Mesenchymal stem cell (in vitro differentiated cells and primary cell): ENCODE measurements at regions not wholly inside any gene's neighbourhood (a gene's known extent, or its start where the extent isn't known, plus 50 kb on each side); places are given as distances from the start of the nearest gene placed in this dataset.

ENCODE experiments used
- DNase-seq: peaks from one replicate; pipeline ENCODE4 v3.0.0-alpha.2; 2013
- H2AFZ ChIP-seq: one replicate; pipeline ENCODE4 v1.6.1; 2013; ENCODE audit warnings: low read depth, mild to moderate bottlenecking, control low read depth, inconsistent platforms, low read length, moderate library complexity
- H2AK5ac ChIP-seq: 2 replicates; pipeline ENCODE4 v1.6.1; 2013; ENCODE audit warnings: low read length, moderate library complexity, mild to moderate bottlenecking, inconsistent platforms; ENCODE audit not compliant: severe bottlenecking
- H2BK120ac ChIP-seq: one replicate; pipeline ENCODE4 v1.6.1; 2013; ENCODE audit warnings: low read depth, mild to moderate bottlenecking, inconsistent platforms, low read length, moderate library complexity
- H2BK12ac ChIP-seq, 2 experiments: one replicate each; pipeline ENCODE4 v1.6.1; 2013; ENCODE audit warnings: inconsistent platforms in 2 of 2, low read length in 2 of 2, mild to moderate bottlenecking in 2 of 2, moderate library complexity in 2 of 2, control low read depth in 1 of 2
- H2BK15ac ChIP-seq: one replicate; pipeline ENCODE4 v1.6.1; 2013; ENCODE audit warnings: mild to moderate bottlenecking, low read depth, inconsistent platforms; ENCODE audit not compliant: poor library complexity, severe bottlenecking
- H2BK5ac ChIP-seq: 2 replicates; pipeline ENCODE4 v1.6.1; 2013; ENCODE audit warnings: low read depth, mild to moderate bottlenecking, low read length, control low read depth, inconsistent platforms; ENCODE audit not compliant: poor library complexity, severe bottlenecking
- H3K14ac ChIP-seq, 2 experiments: one replicate each; pipeline ENCODE4 v1.6.1; 2013; ENCODE audit warnings: inconsistent platforms in 2 of 2, low read length in 2 of 2, control low read depth in 1 of 2, mild to moderate bottlenecking in 1 of 2, moderate library complexity in 1 of 2
- H3K18ac ChIP-seq, 2 experiments: one replicate each; pipeline ENCODE4 v1.6.1; 2013; ENCODE audit warnings: inconsistent platforms in 2 of 2, low read length in 2 of 2, control low read depth in 1 of 2, low read depth in 1 of 2, mild to moderate bottlenecking in 1 of 2
- H3K23ac ChIP-seq, 2 experiments: one replicate each; pipeline ENCODE4 v1.6.1; 2013; ENCODE audit warnings: inconsistent platforms in 2 of 2, low read length in 2 of 2, mild to moderate bottlenecking in 2 of 2, moderate library complexity in 2 of 2, control low read depth in 1 of 2
- H3K27ac ChIP-seq: 2 replicates; pipeline ENCODE4 v1.5.1; 2013; ENCODE audit warnings: mild to moderate bottlenecking, moderate library complexity, low read length, control low read depth, inconsistent platforms; ENCODE audit not compliant: poor library complexity, severe bottlenecking
- H3K27me3 ChIP-seq, 2 experiments: 2 replicates each; pipeline versions ENCODE4 v1.6.1 to v1.7.0; 2013; ENCODE audit warnings: low read length in 2 of 2, mild to moderate bottlenecking in 2 of 2, moderate library complexity in 2 of 2, control low read depth in 1 of 2, inconsistent platforms in 1 of 2; ENCODE audit not compliant: control insufficient read depth in 1 of 2, insufficient read depth in 1 of 2
- H3K36me3 ChIP-seq, 2 experiments: 2 replicates each; pipeline versions ENCODE4 v1.6.1 to v1.7.0; 2013; ENCODE audit warnings: low read length in 2 of 2, control low read depth in 1 of 2, inconsistent platforms in 1 of 2, low read depth in 1 of 2, mild to moderate bottlenecking in 1 of 2; ENCODE audit not compliant: insufficient read depth in 2 of 2, control insufficient read depth in 1 of 2
- H3K4ac ChIP-seq, 2 experiments: one replicate each; pipeline ENCODE4 v1.6.1; 2013; ENCODE audit warnings: inconsistent platforms in 2 of 2, low read length in 2 of 2, mild to moderate bottlenecking in 2 of 2, moderate library complexity in 2 of 2, control low read depth in 1 of 2, low read depth in 1 of 2
- H3K4me1 ChIP-seq: 2 replicates; pipeline ENCODE4 v1.6.1; 2013; ENCODE audit warnings: low read depth, low read length, control low read depth; ENCODE audit not compliant: control insufficient read depth, insufficient read depth
- H3K4me2 ChIP-seq: 2 replicates; pipeline ENCODE4 v1.6.1; 2013; ENCODE audit warnings: low read length, mild to moderate bottlenecking, inconsistent platforms; ENCODE audit not compliant: poor library complexity, severe bottlenecking
- H3K4me3 ChIP-seq, 2 experiments: 2 replicates each; pipeline versions ENCODE4 v1.5.1 to v1.7.0; 2013; ENCODE audit warnings: low read length in 2 of 2, mild to moderate bottlenecking in 2 of 2, control low read depth in 1 of 2, low read depth in 1 of 2; ENCODE audit not compliant: insufficient read depth in 1 of 2
- H3K79me1 ChIP-seq: replicated peaks from 2 replicates; pipeline ENCODE4 v1.6.1; 2013; ENCODE audit warnings: mild to moderate bottlenecking, control low read depth, low read length, inconsistent platforms; ENCODE audit not compliant: poor library complexity, severe bottlenecking
- H3K9ac ChIP-seq: 2 replicates; pipeline ENCODE4 v1.7.0; 2013; ENCODE audit warnings: mild to moderate bottlenecking, low read length, moderate library complexity
- H3K9me3 ChIP-seq: 2 replicates; pipeline ENCODE4 v1.7.0; 2013; ENCODE audit warnings: mild to moderate bottlenecking, low read length; ENCODE audit not compliant: control insufficient read depth
- H4K8ac ChIP-seq: one replicate; pipeline ENCODE4 v1.6.1; 2013; ENCODE audit warnings: inconsistent platforms, mild to moderate bottlenecking, low read length, moderate library complexity
- H4K91ac ChIP-seq: one replicate; pipeline ENCODE4 v1.6.1; 2013; ENCODE audit warnings: mild to moderate bottlenecking, low read length, inconsistent platforms
- WGBS: methylation state at CpG from one replicate; pipeline ENCODE4 v1.1.7; 2013; ENCODE audit warnings: mixed read lengths; 5-methylcytosine and 5-hydroxymethylcytosine counted together

- Histone ChIP-seq H2AK5ac (no peak overlapping the region), H3K14ac (no peak overlapping the region), H3K9ac (no peak overlapping the region), H3K4ac (no peak overlapping the region), H3K79me1 (no peaks in the 10 kb centered on the region), H4K91ac (no peak overlapping the region), H3K36me3 (no peaks in the 10 kb centered on the region), H2AFZ (no peak overlapping the region), H3K18ac (no peak overlapping the region), H3K4me3 (no peak overlapping the region), H2BK12ac (no peak overlapping the region), H2BK15ac (no peak overlapping the region), H3K4me1 (no peaks in the 10 kb centered on the region), H4K8ac (no peak overlapping the region), H2BK120ac (no peak overlapping the region), H3K4me2 (no peak overlapping the region), H2BK5ac (no peak overlapping the region), H3K9me3 (no peaks in the 10 kb centered on the region), H3K23ac (no peak overlapping the region), H3K27ac (no peak overlapping the region), H3K27me3 (no peaks in the 10 kb centered on the region)
- WGBS = 22% methylated on average over 2 of the region's 2 CpGs
- DNase-seq = no peak
These were observed 192.8 kb upstream of the MTNR1B start for GRCh38 chr11:92776676-92777075.

- Histone ChIP-seq H2BK15ac (no peak overlapping the region), H3K9me3 (no peaks in the 10 kb centered on the region), H3K9ac (no peak overlapping the region), H3K23ac (no peak overlapping the region), H2AK5ac (no peak overlapping the region), H4K8ac (no peak overlapping the region), H2BK5ac (no peak overlapping the region), H2BK12ac (no peak overlapping the region), H3K79me1 (no peaks in the 10 kb centered on the region), H3K36me3 (no peaks in the 10 kb centered on the region), H3K4me1 (no peaks in the 10 kb centered on the region), H3K27ac (no peak overlapping the region), H2AFZ (no peak overlapping the region), H3K18ac (no peak overlapping the region), H3K4me2 (no peak overlapping the region), H2BK120ac (no peak overlapping the region), H3K4me3 (no peak overlapping the region), H3K4ac (no peak overlapping the region), H3K14ac (no peak overlapping the region), H4K91ac (no peak overlapping the region), H3K27me3 (no peaks in the 10 kb centered on the region)
- DNase-seq = no peak
- WGBS = 76% methylated on average over 4 of the region's 5 CpGs
These were observed 189.7 kb upstream of the MTNR1B start for GRCh38 chr11:92779746-92780145.

- Histone ChIP-seq H3K27ac (no peak overlapping the region), H2BK5ac (no peak overlapping the region), H2AK5ac (no peak overlapping the region), H3K4me3 (no peak overlapping the region), H3K9ac (no peak overlapping the region), H3K18ac (no peak overlapping the region), H3K9me3 (no peaks in the 10 kb centered on the region), H4K91ac (no peak overlapping the region), H3K4me1 (no peaks in the 10 kb centered on the region), H3K23ac (no peak overlapping the region), H4K8ac (no peak overlapping the region), H3K4ac (no peak overlapping the region), H3K14ac (no peak overlapping the region), H2BK120ac (no peak overlapping the region), H2AFZ (no peak overlapping the region), H3K4me2 (no peak overlapping the region), H3K36me3 (no peaks in the 10 kb centered on the region), H3K27me3 (no peaks in the 10 kb centered on the region), H2BK15ac (no peak overlapping the region), H2BK12ac (no peak overlapping the region), H3K79me1 (no peaks in the 10 kb centered on the region)
- WGBS = 96% methylated on average over 7 of the region's 8 CpGs
- DNase-seq = no peak
These were observed 188.3 kb upstream of the MTNR1B start for GRCh38 chr11:92781151-92781550.

DNA sequence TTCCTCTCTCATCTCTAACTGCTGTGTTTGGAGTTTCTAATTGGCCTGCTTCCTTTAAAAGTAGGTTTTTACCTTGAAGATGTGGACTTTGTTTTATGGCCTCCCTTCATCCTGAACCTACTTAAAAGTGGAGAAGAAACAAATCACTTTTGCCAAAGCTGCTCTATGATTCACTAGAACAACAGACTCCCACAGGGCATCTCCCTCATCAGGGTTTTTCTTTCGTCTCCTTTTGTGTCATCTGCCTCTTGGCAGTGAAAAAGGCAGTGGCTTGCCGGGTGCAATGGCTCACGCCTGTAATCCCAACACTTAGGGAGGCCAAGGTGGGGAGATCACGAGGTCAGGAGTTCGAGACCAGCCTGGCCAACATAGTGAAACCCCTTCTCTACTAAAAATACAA is 186.6 kb upstream of the MTNR1B start:
- DNase-seq = no peak
- WGBS = 77% methylated on average over 3 of the region's 5 CpGs
- no peak overlapping the region for H2AFZ ChIP-seq
- H3K23ac ChIP-seq = no peak overlapping the region
- no peak overlapping the region for H3K27ac ChIP-seq
- no peak overlapping the region for H4K8ac ChIP-seq
- no peaks in the 10 kb centered on the region for H3K27me3 ChIP-seq
- no peak overlapping the region for H3K4me2 ChIP-seq
- H3K4ac ChIP-seq = no peak overlapping the region
- H3K9ac ChIP-seq = no peak overlapping the region
- H2BK12ac ChIP-seq = no peak overlapping the region
- H3K36me3 ChIP-seq = no peaks in the 10 kb centered on the region
- no peak overlapping the region for H3K18ac ChIP-seq
- no peak overlapping the region for H2BK120ac ChIP-seq
- no peak overlapping the region for H3K4me3 ChIP-seq
- no peak overlapping the region for H2BK15ac ChIP-seq
- no peak overlapping the region for H2BK5ac ChIP-seq
- H3K4me1 ChIP-seq = no peaks in the 10 kb centered on the region
- H2AK5ac ChIP-seq = no peak overlapping the region
- no peak overlapping the region for H4K91ac ChIP-seq
- H3K79me1 ChIP-seq = no peaks in the 10 kb centered on the region
- no peak overlapping the region for H3K14ac ChIP-seq
- no peaks in the 10 kb centered on the region for H3K9me3 ChIP-seq
